Esophagus mucosa (tissue), 1 donor: ENCODE measurements at regions not wholly inside any gene's neighbourhood (a gene's known extent, or its start where the extent isn't known, plus 50 kb on each side); places are given as distances from the start of the nearest gene placed in this dataset.

Experiments
- ATAC-seq: fragments of 200-7000 bp; cut with Tn5 transposase; one replicate; pipeline ENCODE4 v1.9.1; 2020
- donor health status: DM: yes; HTN: yes; CAD: no.

DNA sequence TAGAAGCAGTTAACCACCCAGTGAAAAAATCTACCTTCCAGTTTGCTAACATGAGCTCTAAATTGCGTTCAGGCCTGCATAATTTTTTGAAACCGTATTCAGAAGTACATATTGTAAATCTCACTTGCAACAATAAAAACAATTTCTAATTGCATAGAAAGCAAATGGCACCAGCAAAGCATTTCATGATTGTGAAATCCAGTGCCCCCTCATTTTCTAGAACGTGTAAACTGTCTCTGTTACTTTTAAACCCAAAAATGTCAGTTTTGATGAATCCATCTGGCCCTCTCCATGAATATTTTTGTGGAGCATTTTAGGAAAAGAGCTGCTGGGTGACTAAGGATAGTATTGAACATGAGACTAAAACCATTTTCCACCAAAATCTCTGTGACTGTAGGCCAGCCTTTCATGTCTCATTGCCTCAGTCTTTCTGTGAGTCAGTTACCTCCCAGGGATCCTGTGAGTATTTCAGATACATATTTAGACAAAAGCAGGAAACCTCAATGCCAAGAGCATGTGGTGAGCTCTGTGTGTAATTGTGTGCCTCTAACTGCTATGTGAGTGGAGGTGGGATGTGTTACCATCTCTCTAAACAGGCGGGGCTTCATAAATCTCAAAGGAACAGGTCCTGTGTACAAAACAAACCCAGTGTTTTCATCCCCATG, 477.8 kb upstream of the DCC start:
- ATAC-seq: no peak

GRCh38 chr18:51864219-51864965, 475.6 kb upstream of the DCC start:
- no peak for ATAC-seq

- ATAC-seq: no peak
Measured at GRCh38 chr18:51865538-51865937, 474.5 kb upstream of the DCC start.

DNA sequence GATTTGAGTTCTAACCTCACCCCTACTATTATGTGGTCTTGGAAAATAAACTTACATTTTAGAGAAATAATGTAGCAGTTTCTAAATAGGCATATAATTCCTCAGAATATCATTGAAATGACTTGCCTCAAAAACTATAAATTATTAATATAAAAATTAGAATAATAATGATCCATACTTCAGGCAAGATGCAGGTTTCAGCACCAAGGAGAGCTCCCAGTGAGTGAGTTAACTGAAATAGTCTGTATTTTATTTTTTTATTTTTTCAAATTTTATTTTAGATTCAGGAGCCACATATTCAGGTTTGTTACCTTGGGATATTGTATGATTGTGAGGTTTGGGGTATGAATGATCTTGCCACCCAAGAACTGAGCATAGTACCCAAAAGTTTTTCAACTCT, 472.2 kb upstream of the DCC start:
- ATAC-seq: no peak

GRCh38 chr18:51878724-51879123, 461.3 kb upstream of the DCC start:
- no peak for ATAC-seq

DNA sequence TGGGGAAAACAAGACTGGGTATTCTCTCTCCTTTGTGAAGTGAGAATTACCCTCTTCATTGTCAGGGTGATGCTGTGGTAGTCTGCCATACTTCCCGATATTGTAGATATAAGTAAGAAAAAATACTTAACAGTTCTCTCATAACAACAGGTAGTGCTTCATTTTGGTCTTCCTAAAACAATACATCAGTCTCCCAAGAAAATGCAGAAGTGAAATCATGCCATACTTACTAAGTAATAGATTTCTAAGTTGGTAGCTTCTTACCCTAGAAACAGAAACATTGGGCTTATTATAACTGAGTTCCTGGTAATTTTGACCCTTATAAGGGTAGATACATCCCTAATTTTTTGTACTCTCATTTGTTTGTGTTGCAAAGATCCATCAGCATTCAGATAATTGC, 460.7 kb upstream of the DCC start:
- no peak for ATAC-seq

DNA sequence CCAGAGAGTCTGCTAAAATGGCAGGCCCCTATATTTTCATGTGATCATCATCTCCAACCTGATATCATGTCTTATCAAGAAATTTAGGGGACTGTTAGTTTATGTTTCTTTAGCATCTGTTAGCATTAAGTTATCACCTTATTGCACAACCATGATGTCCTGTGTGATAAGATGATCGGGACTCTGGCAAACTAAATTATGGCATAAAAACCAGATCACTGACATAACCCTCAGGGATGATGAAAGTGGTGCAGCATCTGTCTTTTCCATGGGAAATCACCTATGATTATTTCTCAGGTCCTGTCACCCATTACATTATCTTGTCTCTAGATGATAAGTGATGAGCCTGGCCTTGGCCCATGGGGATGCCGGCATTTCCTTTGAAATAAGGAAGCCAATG, 458.6 kb upstream of the DCC start:
- no peak for ATAC-seq

DNA sequence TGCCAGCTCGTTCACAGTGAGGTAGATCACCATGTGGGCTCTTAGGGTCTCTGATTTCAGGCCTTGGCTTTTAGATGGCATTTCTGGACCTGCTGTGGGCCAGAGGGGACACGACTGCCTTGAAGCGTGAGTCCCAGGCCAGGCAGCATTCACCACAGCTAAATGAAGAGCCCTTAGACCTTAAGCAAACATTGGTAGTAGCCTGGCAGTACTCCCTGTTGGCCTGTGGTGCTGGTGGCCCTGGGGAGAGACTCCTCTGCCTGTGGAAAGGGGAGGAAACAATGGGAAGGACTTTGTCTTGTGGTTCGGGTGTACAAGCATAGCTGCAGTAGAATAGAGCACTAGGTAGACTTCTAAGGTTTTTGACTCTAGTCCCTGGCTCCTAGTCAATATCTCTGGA, 456.0 kb upstream of the DCC start:
- no peak for ATAC-seq

DNA sequence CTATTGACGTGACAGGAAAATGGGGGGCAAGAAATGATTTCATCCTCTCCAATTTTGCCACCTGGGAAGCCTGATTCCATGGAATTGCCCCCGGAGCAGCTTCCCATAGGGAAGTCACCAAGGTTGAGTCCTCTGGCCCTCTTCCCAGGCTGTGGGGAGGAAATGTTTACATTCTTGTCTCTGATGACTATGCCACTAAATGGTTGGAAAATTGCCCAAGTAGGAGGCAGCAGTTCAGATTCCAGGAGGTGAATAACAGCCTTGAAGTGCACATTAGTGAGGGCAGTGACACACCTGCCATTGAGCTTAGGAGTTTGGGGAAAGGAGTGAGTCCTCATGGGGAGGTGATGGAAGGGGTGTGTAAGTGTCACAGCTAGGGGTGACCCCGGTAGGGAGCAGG, 449.2 kb upstream of the DCC start:
- no peak for ATAC-seq

- ATAC-seq: no peak
Measured at GRCh38 chr18:51891876-51892275, 448.1 kb upstream of the DCC start.

DNA sequence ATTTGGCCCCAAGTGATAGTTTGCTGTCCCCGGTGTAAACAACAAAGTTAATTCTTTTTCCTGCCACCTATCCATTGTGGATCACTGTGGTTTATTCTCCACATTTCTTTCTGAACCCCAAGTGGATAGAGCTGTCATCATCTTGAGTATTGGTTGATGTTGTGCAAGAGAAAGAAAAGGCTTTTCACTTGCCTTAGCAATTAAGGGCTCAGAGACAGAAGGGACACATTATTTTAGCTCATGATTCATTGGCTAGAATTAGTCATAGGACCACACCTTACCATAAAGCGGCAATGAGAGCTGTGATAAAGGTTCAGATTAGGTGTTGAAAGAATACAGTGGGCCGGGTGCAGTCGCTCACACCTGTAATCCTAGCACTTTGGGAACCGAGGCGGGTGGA, 442.1 kb upstream of the DCC start:
- no peak for ATAC-seq

GRCh38 chr18:51907687-51908597, 432.1 kb upstream of the DCC start:
- no peak for ATAC-seq

DNA sequence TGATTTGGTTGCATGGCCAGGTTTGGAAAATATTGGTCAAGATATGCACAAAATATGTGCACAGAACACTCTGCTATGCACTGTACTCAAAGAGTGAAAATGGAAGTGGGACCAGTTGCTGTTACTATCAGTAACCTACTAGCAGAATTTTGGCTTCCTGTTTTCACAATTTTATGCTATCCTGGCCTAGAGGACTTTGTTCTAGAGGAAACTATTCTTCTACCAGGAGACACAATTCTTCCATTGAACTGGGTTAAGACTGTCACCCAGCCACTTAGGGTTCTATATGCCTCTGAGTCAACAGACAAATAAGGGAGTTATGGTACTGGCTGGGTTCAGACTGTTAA, 431.4 kb upstream of the DCC start:
- ATAC-seq: no peak

- ATAC-seq: no peak
Measured at GRCh38 chr18:51911584-51911983, 428.4 kb upstream of the DCC start.

- ATAC-seq: no peak
Measured at GRCh38 chr18:51912381-51912780, 427.6 kb upstream of the DCC start.

DNA sequence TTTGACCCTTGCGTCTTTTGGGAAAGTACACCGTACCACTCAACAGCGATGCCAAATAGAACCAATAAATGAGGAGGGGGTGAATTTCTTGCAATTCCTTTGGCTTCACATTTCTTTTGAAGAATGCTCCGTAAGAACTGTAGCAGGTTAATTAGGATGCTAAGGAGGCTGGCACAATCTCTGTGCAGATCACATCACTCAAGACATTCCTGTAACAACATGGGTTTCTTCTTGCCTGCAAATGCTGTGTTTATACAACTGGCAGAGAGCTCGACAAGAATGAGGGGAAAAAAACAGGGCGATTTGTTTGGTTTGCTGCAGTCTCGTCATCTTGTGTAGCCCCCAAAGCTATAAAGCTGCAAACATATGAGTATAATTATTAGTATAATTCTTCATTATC, 424.8 kb upstream of the DCC start:
- ATAC-seq: no peak

DNA sequence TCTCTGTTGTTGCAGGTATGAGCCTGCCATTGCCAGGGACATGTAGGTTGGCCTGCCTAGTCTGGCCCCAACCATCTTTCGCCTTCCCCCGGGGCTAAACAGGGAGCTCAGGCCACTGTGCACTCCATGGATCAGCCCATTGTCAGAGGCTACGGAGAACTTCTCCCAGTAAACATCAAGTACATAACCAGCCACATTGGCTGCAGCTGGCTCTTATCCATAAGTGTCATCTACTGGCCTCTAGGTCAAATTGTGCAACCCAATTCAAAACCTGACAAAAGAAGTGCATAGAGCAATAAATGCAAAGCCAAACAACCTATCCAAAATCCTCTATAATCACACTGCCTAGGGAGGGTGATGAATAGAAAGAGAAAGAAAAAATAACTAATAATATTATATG, 418.1 kb upstream of the DCC start:
- ATAC-seq: no peak

DNA sequence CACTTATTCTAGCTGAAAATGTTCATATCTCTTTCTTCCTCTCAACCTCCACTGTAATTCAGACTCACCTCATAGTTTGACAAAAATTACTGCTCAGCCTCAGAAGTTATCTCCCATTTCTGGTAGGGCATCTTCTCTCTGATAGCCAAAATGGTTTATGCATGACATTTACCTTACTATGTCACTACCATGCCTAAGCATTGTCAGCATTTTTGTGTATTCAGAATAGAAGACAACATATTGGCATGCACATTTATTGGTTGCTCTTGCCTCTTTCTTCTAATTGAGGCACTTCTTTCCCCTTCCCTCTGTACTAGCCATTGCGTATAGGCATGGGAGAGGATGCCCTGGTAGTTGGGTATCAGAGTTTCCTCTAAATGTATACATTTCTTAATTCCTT, 406.1 kb upstream of the DCC start:
- no peak for ATAC-seq

GRCh38 chr18:51936115-51936514, 403.9 kb upstream of the DCC start:
- no peak for ATAC-seq

DNA sequence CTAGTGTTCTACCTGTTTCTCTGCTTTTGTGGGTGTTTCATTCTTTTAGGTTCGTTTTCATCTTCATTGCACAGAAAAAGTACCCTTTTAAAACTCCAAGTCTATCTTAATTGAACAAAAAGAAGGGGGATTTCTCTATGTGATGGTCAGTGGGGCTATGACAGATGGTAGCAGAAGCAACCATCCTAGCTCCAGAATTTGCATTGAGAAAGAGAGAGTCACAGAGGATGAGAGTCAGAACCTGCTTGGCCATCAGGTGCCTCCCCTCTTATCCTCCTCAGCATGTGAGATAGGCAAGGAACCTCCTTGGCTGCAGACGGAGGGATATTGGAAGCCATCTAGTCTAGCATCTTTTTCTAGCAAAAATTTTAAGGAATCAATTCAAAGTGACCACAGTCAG, 398.0 kb upstream of the DCC start:
- no peak for ATAC-seq

DNA sequence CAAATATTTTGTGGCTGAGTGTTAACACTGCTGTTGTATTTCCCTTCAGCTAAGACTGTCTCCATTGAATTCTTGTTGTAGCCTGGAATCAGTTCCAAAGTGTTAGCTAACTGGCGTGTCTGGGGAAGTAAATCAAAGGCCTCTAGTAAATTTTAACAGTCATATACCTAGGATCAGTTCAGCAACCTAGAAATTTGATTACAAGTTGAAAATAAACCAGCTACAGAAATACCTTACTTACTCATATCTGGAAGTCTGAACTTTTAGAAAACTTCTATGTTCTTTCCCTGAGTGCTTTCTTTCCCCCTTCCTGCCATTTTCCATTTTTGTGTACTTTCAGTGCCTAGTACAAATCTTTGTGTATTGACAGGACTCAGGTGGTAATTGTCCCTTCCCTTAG, 396.7 kb upstream of the DCC start:
- no peak for ATAC-seq

- ATAC-seq: no peak
Measured at GRCh38 chr18:51946946-51947345, 393.1 kb upstream of the DCC start.

DNA sequence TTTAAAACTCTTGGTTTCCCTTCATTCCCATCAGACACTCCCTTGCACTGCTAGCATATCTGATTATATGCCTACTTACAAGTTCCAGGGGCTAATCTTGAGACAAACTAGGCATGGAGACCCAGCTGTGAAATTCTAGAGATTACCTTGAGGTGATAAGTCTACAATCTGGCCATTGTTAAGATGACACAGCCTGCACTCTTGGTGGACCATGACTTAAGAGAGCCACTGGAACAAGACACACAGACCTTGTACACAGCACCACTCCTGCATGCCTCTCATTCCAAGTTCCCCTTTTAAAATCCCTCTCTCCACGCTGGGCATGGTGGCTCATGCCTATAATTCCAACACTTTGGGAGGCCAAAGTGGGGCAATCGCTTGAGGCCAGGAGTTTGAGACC, 387.2 kb upstream of the DCC start:
- no peak for ATAC-seq

GRCh38 chr18:51953521-51953920, 386.5 kb upstream of the DCC start:
- ATAC-seq: no peak
